Activated CD4-positive, CD25-positive, alpha-beta regulatory T cell treated with anti-CD3 and anti-CD28 coated beads, Interleukin-2, amount 50 U/mL, for 16 hours (primary cell): ENCODE measurements at regions not wholly inside any gene's neighbourhood (a gene's known extent, or its start where the extent isn't known, plus 50 kb on each side); places are given as distances from the start of the nearest gene placed in this dataset.

Experiments used
- DNase-seq: peaks from one replicate; pipeline ENCODE4 v3.0.0-alpha.2; 2020; ENCODE audit warnings: low read depth, low spot score

DNA sequence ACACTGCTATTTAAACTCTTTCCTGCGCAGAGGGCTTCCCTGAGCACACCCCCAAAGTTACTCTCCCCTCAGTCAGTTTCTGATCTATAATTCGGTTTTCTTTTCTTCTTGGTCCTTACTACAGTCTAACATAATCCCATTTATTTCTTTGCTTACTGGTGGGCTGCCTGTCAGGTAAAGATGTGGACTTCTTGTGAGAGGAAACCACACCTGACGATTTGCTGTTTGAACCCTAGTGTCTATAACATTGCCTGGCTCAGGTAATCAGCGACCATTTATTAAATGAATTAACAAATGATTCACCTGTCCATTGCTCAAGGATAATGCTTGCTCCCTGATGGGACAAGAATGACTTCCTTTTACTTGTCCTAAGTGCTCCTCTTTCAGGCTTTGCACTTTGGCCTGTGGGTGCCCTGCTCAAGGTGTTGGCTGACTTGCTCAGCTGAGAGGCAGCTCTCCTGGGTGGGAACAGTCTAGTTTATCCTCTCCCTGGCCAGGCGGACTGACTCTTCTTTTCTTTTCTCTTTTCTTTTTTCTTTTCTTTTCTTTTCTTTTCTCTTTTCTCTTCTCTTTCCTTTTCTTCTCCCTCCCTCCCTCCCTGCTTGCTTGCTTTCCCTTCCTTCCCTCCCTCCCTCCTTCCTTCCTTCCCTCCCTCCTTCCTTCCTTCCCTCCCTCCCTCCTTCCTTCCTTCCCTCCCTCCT is 233.1 kb downstream of the BCAS1 start:
- DNase-seq: no peak

DNA sequence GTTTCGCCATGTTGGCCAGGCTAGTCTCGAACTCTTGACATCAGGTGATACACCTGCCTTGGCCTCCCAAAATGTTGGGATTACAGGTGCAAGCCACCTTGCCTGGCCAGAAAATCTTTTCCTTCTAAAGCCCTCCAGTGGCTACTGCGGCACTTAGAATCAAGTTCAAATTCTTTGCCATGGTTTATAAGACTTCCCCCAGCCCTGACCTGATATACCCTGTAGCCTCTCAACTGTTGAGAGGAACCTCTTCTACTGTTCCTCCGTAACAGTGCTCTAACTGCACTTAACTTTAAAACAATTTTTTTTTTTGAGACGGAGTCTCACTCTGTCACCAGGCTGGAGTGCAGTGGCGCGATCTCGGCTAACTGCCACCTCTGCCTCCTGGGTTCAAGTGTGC is 235.6 kb downstream of the BCAS1 start:
- DNase-seq: no peak

DNA sequence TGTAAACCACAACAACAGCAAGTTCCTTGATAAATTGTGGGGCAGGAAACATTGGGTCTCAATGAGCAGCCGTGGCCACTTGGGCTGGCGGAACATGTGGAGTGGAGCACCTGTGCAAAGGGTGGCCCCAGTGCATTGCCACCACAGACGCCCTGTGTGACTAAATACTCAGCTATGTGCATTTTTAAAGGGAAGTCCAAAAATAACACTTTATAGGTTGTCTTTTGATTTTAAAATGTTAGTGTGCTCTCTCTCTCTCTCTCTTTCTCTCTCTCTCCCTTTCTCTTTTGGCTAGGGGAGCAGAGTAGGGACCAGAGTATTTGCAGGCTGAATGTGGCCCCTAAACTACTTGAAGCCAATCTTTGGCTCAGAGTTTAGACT is 236.3 kb downstream of the BCAS1 start:
- DNase-seq: no peak

DNA sequence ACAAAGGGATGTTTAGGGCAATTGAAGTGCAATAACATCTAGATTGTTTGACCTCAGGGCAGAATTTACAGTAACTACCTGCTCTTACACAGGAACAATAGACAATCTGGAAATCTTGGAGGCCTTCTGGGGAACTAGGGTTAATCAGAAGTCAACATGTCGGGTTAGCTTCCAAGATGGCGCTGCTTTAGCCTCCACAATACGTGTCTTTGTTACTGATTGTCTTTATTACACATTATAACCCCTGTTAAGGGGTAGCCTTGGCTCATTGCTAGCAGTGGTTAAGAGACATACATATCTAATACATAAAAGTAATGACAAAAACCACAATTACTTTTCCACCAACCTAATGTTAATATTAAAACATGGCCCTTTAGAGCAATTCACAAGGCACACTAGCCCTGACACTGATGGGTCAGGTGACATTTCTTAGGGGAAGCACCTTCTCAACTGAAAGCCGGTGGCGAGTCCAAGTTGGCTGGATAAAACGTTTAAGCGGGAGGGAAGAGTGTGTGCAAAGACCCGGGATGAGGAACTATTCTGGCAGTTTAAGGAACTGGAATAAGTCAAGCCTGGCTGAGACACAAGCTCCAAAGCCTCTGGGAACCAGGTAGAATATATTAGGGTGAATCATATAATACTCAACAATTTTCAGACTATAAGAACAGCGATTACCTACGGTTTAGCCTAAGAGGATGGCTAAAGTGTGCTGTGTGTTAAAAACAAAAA is 236.9 kb downstream of the BCAS1 start:
- no peak for DNase-seq

DNA sequence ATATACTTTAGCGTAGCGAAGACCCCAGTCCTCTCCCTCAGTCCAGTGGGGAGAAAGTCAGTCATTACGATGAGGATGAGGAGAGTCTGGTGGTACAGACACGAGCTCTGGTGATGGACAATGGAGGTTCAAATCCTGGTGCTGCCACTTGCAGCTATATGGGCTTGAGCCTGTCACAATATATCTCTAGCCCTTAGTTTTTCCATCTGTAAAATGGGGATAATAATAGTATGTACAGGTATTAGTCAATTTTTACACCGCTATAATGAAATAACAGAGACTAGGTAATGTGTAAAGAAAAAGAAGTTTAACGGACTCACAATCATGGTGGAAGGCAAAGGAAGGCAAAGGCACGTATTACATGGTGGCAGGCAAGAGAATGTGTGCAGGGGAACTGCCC is 237.9 kb downstream of the BCAS1 start:
- DNase-seq: no peak

DNA sequence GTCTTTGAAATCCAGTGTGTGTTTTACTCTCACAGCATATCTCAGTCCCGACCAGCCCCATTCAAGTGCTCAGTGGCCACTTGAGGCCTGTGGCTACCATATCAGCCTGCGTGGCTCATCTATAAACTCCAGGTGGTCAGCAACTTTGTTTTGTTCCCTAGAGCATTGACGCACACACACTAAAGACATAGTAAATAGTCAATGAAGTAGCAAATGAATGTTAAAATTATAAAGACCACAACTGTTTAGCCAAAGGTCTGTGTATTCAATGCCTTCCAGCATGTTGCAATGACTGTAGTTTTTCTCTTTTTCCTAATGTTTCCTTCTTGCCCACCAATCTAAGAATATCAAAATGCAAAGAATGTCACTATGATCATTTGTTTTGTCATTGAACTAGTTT is 238.2 kb upstream of the ZNF217 start:
- DNase-seq: no peak

DNA sequence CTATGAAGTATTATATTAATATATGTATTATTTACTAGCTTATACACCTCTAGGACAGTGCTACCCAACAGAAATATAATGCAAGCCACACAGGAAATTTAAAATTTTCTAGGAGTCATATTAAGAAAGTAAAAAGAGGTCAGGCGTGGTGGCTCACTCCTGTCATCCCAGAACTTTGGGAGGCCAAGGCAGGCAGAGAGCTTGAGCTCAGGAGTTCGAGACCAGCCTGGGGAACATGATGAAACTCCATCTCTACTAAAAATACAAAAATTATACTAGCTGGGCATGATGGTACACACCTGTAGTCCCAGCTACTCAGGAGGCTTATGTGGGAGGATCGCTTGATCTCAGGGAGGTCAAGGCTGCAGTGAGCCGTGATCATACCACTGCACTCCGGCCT is 237.6 kb upstream of the ZNF217 start:
- no peak for DNase-seq

DNA sequence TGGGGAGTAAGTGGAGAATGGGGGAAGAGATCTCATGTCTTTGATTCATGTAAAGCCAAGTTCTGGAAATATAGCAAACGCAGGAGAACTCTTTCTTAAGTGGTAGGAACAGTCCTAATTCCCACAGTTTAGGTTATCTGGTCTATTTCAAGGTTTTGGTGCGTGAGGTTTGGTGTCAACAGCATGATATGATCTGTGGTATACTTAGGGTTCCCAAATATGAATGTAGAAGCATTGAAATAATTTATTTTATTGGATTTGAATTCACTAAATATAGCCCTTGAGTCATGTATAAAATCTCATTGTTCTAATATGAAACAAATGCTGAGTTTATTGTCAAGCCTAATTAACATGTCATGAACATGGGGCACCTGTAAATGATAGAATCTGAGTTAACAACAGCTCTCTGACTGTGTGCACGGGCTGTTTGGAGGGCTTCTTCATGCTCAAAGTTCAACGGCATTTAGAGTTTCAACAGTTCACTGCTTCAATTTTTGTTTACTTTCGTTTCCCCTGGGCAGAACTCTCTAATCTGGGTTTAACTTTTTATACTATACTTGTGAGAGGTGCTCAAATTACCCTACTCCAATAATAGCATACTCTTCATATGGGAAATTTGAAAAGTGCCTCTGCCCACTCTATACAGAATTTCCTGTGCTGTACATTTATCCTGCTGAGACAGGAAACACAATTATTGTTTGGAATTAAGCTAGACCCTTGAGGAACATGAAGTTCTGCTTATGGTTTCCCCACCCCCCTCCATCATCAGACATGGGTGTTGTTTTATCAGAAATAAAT is 236.3 kb upstream of the ZNF217 start:
- no peak for DNase-seq

DNA sequence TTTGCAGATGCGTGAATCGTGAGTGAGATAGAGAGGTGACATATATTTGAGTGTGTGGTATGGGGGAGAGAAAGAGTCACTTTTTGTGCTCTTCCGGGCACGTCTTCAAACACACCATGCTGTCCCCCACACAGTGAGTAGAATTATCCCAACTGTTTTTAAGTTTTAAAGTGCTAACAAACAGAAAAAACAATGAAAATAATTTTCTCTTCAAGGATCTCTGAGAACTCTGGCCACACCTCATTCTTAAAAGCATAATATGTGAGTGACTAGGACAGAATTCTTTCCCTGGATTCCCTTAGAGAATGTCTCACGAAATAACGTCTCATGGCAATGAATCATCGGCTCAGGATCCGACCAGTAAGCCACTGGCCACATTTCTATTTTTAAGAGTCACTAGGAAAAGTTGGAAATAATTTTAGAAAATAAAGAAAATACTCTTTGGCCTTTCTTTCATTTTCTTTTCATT is 235.7 kb upstream of the ZNF217 start:
- no peak for DNase-seq

DNA sequence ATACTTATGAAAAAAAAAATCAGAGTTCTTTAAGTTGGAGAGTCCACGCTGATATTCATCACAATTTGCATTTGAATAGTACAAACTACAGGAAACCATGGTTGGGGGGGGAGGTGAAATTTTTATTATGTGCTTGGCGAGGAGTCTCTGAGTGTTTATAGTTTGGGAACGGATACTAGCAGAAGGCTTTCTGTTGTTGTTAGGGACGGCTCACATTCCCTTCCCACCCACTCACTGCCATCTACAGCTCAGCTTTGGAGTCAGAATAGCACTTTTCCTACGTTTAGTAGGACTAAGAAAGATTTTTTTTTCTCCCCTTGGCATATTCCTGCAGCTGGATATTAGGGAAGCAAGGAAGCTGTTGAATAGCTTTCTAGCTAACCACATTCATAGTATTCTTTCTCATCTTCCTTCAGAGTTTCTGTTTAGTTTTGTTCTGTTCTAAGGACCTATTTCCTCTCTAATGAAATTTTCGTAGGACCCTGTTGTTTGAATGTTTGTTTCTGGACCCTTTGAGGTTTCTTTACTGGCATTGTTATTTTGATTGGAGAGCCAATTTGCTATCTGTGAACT is 235.1 kb upstream of the ZNF217 start:
- DNase-seq: no peak

DNA sequence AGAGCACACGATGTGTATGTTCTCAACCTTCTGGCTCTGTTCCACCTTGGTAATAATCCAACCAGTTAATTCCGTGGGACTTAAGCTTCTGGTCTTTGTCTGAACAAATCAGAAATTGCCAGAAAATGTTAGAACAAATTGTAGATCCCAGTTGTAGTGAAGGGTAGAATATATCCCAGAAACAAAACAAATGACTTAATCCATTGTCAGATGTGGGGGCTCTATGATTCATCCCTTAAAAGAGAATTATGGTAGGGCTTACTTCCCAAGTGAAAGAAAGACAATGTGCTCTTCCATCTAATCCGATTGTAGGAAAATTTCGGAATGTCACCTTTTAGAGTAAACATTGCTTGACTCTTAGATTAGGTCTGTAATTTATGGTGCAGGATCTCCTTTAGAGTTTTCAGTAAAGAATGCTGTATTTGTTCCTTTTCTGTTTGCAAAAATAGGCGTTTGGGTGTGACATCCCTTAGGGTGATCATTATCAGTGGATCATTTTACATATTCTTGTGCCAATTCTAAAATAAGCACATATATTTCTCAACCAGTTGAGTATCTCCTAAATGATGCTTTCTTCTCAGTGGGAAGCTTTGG is 234.5 kb upstream of the ZNF217 start:
- DNase-seq: no peak

DNA sequence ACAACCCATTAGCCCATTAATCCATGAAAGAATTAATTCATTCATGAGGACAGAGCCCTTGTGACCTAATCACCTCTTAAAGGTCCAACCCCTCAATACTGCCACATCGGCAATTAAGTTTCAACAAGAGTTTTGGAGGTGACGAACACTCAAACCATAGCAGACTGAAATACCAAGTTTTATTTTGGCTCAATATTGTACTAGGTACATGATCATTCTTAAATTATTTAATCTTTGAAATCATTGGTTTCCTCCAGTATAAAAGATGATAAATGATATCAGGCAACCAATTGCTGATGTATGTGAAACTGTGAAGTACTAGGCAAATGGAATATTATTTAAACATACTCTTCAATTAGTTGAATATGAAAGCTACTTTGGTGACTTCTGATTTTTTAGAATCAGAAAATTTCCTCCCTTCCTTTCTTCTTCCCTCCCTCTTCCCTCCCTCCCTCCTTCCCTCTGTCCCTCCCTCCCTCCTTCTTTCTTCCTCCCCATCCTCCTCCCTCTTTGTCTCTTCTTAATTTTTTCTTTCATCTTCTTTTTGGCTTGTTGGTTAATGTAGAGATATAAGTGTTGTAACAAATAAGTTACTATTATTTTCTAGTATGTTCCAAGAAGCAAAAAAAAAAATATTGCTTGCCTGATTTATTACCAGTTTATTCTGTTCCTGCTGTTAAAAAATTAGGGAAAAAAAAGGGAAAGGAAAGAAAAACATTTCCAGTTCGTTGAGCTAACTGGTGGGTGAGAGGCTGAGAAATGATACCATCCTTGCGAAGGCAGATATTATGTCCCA is 233.9 kb upstream of the ZNF217 start:
- DNase-seq: no peak

DNA sequence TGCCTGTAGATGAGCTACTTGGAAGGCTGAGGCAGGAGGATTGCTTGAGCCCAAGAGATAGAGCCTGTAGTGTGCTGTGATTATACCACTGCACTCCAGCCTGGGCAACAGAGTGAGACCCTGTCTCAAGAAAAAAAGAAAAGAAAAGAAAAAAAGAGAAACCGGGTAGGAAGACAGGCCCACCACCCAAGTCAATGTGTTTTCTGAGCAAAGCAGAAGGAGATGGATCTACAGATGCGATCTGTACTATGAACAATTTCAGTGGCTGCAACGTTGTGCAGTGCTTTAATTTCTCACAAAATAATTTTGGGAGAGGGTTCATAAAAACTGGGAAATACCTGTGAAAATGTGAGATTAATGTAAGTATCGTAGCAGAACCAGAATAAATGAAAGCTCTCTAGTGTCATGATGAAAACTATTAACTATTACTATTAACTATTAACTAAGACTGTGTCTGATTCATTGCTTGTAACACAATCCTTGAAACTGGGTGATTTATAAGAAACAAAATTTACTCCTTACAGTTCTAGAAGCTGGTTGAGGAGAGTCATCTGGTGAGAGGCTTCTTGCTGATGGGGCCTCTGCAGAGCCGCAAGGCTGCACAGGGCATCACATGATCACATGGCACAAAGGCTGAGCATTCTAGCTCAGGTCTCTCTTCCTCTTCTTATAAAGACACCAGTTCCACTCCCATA is 233.1 kb upstream of the ZNF217 start:
- DNase-seq: no peak

DNA sequence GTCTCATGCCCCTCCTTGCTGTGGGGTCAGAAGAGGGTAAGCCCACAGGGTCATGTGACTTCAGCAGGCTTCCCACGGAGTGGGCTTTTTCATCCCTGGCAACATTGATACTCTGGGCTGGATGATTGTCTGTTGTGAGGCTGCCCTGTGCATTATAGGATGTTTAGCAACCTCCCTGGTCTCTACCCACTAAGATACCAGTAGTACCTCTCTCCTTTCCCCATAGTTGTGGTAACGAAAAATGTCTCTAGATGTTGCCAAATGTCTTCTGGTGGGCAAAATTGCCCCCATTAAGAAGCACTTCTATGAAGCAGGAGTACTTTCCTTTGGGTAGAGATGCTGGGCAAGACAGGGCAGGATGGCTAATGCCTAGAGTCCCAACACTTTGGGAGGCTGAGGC is 232.5 kb upstream of the ZNF217 start:
- no peak for DNase-seq

DNA sequence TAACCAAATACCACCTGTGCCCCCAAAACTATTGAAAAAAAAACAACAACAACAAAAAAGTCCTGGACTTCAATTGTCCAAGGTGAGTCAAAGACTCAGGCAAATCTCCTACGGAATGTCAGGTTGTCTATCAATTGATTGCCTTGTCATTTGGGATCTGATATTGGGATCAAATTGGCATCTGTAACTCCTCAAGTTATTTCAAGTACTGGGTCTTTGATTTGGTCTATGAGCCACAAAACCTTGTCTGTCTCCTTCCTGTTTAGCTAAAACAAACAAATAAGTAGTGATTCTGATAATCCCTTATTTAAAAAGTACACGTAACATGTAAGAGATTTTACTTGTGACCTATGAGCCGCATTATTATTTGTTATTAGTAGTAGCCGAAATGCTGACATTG is 231.6 kb upstream of the ZNF217 start:
- no peak for DNase-seq

DNA sequence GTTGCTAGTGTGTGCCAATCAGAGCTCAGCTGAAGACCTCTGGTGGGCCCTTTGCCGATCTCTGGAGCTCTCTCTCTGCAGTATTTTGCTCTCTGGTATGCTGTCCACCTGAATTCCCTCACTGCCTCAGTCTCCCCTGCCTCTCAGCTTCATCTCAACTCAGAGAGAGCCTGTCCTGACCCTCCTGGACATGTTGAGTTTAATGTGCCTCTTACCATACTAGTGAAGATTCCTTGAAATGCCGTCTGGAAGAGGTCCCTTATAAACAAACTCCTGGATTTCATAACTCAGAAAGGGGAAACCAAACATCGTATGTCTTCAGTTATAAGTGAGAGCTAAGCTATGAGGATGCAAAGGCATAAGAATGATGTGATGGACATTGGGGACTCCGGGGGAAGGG is 231.1 kb upstream of the ZNF217 start:
- no peak for DNase-seq

DNA sequence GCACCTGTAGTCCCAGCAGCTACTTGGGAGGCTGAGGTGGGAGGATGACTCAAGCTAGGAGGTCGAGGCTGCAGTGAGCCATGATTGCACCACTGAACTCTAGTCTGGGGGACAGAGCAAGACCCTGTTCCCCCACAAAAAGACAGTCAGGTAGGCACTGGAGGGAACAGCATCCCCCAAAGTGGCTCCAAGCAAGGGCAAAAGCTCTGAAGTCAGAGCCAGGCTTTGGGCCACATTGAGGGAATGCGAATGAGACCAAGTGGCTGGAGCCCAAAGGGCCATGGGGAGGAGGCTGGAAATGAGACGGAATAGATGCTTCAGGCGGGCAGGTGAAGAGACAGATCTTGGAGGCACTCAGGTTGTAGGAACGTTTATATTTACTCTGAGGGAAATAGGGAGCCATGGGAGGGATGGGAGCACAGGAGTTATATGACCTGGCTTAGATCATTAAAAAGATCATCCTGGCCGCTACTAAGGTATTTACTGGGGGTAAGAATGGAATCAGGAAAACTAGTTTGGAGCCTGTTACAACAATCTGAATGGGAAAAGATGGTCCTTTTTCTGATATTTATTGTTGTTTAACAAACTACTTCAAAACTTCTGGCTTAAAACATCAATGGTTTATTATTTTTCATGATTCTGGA is 229.6 kb upstream of the ZNF217 start:
- no peak for DNase-seq

DNA sequence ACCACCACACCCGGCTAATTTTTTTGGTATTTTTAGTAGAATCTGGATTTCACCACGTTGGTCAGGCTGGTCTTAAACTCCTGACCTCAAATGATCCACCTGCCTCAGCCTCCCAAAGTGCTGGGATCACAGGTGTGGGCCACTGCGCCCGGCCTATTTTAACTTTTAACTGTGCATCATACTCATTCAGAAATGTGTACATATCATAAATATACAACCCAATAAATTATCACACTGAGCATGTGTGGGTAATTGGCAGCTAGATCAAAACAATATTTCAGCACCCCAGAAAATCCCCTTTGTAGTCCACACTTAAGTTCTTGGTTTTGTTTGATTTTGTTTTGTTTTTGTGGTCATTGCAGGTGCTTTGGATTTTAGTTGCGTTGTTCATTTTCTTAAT is 228.9 kb upstream of the ZNF217 start:
- DNase-seq: no peak

DNA sequence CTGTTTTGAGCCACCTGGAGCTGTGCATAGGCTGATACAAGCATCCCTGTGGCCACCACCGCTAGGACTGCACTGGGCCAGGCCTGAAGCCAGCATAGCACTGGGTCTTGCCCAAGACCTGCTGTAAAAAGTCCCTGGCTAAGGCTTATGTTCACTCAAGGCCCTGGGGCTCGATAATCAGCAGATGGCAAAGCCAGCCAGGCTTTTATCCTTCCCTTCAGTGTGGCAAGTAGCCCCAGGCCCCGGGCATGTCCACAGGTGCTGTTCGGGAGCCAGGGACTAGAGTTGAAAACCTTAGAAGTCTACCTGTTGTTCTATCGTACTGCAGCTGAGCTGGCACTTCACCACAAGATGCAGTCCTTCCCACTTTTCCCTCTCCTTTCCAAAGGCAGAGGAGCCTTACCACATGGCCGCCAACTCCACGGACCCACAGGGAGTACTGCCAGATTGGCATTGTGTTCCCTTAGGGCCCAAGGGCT is 226.4 kb upstream of the ZNF217 start:
- DNase-seq: no peak
